PFSK-1 (cell line): ENCODE measurements at regions not wholly inside any gene's neighbourhood (a gene's known extent, or its start where the extent isn't known, plus 50 kb on each side); places are given as distances from the start of the nearest gene placed in this dataset.

Source experiments
- FOXP2 ChIP-seq: optimal IDR thresholded peaks from 2 replicates; pipeline ENCODE3; 2011; ENCODE audit warnings: borderline replicate concordance, control low read depth, inconsistent platforms; ENCODE audit not compliant: insufficient read depth; ENCODE audit errors: extremely low read length, extremely low read depth
- POLR2AphosphoS5 ChIP-seq: IDR thresholded peaks from 2 replicates; pipeline ENCODE4 v1.6.1; 2012; ENCODE audit warnings: low read depth, mild to moderate bottlenecking, control low read depth, low read length, moderate library complexity
- REST ChIP-seq, 2 experiments: IDR thresholded peaks; 2 replicates each; pipeline versions ENCODE4 v1.6.1 to v1.8.0; 2011 to 2012; ENCODE audit warnings: low read depth in 2 of 2, low read length in 2 of 2, control low read depth in 1 of 2, inconsistent platforms in 1 of 2, mild to moderate bottlenecking in 1 of 2, moderate library complexity in 1 of 2; ENCODE audit not compliant: insufficient read depth in 1 of 2
- SIN3A ChIP-seq: IDR thresholded peaks from 2 replicates; pipeline ENCODE4 v1.6.1; 2012; ENCODE audit warnings: mild to moderate bottlenecking, low read length, moderate library complexity, borderline replicate concordance; ENCODE audit not compliant: insufficient read depth
- TAF1 ChIP-seq: IDR thresholded peaks from 2 replicates; pipeline ENCODE4 v1.6.1; 2012; ENCODE audit warnings: low read length, control low read depth, borderline replicate concordance; ENCODE audit not compliant: insufficient read depth

DNA sequence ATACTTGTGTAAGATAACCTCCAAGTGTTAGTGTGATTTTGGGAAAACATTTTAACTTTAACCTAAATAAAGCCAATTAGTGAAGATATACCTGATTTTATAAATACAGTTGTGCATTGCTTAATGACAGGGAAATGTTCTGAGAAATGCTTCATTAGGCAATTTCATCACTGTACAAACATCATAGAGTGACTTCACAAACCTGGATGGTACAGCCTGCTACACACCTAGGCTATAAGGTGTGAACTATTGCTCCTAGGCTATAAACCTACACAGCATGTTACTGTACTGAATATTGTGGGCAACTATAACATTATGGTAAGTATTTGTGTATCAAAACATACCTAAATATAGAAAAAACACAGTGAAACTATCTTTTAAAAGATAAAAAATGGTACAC, 166.8 kb upstream of the TARS1 start:
- TF ChIP-seq TAF1 (no peak), POLR2AphosphoS5 (no peak), FOXP2 (no peak), SIN3A (no peak), REST (IDR thresholded peaks at IDR 0.05; ENCODE audit: insufficient read depth in 1 of 2, low read depth in 2 of 2, low read length in 2 of 2) (no peak)
